NOMO-1 treated with dmso at 0.1 percent for 144 hours (cell line): ENCODE measurements at regions not wholly inside any gene's neighbourhood (a gene's known extent, or its start where the extent isn't known, plus 50 kb on each side); places are given as distances from the start of the nearest gene placed in this dataset.
"Not testable (repeated sequence)": the region's sequence is repeated elsewhere in the genome, so short reads cannot be mapped to it uniquely, and the experiment has no call there.

Experiments used
- DNase-seq: peaks from one replicate; lab custom pipeline; 2025; ENCODE audit not compliant: unreplicated experiment; lab: John Stamatoyannopoulos, UW

DNA sequence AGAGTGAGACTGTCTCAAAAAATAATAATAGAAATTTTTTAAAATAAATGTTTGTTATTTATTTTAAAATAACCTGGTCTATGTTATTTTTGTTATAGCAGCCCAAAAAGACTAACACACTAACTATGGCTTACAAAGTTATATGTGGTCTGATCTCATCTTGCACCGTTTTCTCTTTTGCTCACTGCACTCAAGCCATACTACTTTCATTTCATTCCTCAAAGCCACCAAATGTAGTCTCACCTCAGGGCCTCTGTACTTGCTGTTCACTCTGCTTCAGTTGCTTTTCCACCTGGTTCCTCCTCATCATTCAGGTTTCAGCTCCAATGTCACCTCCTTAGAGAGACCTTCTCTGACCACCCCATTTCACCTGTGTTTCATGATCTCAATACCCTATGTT is 55.2 kb upstream of the MDM1 start:
- DNase-seq: no peak

DNA sequence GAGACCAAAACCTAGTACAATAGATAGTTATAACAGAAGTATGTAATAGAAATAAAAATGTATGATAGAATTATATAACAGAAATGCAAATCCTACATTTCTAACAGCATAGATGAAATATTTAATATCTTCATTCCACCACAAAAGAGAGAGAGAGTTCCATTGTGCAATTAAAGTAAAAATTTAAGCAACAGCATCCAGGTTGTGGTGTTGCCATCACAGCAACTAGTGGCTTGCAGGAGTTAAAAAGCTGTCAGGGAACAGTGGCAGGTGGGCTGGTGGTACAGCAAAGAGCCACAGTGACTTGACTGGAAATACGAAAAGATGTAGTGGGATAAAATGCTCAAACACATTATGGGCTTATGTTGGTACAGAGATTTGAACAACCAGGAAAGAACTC is 57.1 kb upstream of the MDM1 start:
- no peak for DNase-seq

DNA sequence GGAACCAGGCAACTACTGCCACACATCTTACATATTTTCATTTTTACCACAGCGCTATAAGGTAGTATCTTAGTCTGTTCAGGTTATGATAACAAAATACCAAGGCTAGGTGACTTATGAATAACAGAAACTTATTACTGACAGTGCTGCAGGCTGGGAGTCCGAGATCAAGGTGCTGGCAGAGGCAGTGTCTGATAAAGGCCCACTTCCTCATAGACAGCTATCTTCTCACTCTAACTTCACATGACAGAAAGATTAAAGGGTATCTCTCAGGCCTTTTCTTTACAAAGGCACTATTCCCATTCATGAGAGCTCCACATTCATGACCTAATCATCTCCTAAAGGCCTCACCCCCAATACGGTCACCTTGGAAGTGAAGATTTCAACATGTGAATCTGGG is 59.8 kb upstream of the MDM1 start:
- no peak for DNase-seq

DNA sequence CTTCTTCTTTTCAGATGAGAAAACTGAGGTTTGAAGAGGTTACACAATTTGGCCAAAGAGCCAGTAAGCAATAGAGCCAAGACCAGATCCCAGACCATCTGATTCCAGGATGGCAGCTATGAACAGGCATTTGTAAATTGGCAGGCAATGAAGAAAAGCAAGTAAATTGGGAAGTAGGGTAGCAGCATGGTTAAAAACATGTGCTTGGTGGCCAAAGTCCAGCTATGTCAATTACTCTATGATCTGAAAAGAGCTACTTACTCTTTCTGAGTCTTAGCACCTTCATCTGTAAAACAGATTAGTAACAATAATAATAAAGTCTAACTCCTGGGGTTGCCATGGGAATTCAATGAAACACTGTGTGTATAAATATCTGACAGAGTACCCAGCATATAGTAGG is 60.2 kb upstream of the MDM1 start:
- no peak for DNase-seq

DNA sequence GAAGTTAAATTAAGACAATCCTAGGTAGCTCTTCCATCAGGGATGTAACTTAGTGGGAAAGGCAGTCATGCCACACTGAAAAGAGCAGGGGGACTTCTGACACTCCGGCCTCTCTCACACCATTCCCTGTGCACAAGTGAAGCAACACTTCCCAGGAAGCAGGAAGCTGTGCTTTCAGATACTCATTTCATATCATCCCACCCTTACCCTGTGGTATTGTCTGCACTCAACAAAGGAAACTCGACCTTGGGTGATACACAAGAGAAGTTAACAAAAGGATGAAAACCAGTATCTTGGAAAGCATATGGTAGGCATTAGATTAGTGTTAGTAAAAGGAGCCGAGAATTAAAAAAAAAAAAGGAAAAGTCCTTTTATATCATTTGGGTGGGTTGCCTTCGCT is 61.3 kb upstream of the MDM1 start:
- no peak for DNase-seq

DNA sequence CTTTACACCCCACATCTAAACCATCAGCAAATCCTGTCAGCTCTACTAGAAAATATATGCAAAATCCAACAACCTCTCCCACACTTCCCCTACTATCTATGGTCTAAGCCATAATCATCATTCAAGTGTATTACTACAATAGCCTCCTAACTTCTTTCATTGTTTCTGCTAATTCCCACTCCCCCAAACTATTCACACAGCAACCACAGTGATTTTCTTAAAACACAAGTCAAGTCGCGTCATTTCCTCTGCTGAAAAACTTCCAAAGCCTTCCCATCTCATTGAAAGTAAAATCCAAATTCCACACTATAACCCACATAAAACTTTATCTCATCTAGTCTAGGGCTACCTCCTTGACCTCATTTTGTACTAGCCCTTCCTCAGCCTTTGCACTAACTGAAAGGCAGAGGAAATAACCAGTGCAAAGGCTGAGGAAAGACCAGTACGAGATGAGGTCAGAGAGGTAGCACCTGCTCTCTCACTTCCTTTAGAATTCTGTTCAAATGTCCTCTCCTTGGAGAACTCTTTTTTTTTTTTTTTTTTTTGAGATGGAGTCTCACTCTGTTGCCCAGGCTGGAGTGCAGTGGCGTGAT is 65.5 kb upstream of the MDM1 start:
- DNase-seq: no peak

DNA sequence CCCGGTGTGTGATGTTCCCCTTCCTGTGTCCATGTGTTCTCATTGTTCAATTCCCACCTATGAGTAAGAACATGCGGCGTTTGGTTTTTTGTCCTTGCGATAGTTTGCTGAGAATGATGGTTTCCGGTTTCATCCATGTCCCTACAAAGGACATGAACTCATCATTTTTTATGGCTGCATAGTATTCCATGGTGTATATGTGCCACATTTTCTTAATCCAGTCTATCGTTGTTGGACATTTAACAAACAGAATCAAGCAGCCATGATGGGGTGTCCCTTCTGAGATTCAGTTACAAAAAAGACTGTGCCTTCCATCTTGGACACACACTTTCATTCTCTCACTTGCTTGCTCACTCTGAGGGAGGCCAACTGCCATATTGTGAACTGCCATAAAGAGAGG is 66.5 kb upstream of the MDM1 start:
- not testable (repeated sequence) for DNase-seq

DNA sequence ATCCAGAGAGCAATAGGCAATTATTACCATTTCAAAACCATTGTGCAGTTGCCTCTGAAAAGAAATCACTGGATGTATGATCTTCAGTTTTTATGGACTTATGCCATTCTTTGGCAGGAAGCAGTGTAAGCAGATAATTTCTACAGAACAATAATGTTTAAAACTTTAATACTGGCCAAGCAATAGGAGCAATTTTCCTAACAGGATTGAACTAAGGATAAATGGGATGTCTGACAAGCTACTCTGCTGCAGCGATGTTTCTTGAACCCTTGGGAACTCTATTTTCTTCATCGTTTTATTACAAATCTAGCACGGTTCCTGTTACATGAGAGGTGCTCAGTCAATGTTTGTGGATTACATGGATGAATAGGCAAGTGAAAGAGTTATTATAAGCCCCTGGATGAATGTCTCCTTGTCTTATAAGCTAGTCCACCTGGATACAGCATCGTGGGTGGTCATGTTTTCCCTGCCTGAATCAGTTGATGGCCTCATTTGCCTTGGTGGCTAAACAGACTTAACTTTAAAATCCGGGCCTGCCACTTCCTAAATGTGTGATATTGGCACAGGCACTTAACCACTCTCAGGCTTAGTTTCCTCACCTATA is 68.2 kb upstream of the MDM1 start:
- DNase-seq: no peak

DNA sequence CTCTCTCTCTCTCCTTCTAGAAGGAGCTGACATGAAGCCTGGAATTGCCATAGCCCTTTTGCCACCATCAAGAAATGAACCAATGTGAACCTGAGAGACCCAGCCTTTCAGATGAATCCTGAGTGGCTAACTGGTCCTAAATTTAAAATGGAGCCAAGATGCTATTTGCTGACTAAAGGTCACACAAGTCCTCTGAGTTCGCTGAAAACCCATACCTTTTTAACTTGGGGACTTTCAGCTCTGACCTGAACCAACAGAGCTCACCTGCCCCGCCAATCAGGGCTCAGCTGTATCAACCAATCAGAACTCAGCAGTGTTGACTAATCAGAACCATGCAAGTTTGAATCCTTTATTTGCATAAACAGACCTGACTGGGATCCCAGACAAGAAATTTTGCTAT is 70.3 kb upstream of the MDM1 start:
- DNase-seq: no peak

DNA sequence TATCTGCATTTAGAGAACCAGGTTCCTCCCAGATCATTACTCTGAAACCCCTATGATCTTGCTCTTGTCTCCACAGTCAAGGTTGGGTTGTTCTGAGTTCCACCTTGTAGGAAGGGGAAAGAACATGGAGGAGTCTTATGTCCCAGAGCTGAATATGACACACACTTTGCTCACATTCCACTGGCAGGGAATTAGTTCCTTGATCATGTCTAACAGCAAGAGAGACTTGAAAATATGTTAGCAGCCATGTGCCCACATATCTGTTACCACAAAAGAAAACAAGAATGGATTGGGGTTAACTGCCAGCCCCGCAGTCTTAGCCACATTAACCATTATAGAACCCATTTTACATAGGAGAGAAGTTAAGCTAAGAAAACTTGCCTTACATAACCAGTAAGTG is 71.1 kb upstream of the MDM1 start:
- no peak for DNase-seq

DNA sequence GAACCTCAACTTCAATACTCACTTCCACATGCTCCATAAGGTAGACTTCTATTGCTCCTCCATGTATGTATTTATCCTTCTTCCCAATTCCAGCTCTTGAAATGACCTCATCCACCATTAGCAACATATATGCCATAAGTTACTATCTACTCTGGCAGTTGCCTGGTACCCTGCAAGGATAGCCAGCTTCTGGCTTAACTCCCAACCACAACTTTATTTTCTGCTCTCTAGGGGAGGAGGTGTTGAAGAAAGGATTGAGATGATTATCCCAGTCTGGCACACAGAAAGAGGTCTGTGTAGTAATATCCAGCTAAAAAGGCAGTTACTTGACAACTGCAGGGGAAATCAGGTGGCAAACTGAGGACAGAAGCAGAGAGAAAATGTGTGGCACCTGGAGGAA is 71.5 kb upstream of the MDM1 start:
- DNase-seq: no peak

DNA sequence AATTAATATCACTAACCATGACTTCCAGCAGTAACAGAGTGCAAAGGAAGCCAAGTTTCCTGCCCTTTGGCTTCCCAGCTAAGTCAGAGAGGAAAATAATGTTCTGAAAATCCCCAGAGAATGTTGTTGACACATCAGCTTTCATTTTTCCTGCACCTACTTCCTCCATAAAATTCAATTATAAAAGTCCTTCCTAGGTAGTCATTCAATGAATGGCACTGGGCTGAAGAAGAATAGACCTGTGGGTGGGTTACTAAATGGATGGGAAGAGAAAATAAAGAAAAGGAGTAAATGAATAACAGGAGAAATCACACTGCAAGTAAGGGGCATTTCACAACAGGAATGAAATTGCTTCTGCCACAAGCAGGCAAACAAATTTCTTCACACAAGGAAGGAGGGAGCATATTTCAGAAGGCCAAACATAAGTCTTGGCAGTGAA is 73.2 kb upstream of the MDM1 start:
- DNase-seq: no peak

DNA sequence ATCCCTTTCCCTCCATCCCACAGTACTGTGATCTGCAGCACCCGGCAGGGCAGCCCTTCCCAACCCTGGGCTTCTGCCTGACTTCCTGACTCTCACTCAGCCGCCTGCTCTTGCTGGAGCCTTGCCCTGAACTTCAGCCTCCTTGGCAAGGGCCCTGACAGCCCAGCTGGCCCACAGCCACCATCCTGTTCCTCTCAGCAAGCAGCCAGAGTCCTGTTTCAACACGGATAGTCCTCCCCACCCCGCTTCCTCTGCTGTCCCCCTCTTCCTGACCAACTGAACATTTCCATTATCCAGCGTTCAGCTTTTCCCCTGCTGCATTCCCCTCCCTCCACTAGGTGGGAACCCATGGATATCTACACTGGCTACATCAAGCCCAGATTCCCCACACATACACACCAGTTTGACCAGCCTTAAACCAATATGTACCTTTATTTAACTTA is 74.0 kb upstream of the MDM1 start:
- no peak for DNase-seq

DNA sequence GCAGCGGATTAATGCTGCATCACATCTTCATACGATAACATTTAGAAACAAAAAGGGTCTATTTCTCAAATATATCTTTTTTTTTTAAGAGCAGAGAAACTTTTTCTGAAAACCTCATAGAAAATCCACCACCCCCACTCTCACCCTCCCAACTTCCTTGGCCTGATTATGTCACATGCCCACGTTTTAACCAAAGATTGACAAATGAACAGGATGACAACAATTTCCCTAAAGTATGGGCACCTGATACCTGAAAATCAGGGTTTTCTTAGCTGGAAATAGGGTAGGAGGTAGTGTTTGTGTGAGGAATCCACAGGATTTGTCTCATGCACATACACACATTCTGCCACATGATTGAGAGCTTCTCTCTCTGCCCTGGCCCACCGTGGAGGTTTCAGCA is 74.7 kb upstream of the MDM1 start:
- no peak for DNase-seq

DNA sequence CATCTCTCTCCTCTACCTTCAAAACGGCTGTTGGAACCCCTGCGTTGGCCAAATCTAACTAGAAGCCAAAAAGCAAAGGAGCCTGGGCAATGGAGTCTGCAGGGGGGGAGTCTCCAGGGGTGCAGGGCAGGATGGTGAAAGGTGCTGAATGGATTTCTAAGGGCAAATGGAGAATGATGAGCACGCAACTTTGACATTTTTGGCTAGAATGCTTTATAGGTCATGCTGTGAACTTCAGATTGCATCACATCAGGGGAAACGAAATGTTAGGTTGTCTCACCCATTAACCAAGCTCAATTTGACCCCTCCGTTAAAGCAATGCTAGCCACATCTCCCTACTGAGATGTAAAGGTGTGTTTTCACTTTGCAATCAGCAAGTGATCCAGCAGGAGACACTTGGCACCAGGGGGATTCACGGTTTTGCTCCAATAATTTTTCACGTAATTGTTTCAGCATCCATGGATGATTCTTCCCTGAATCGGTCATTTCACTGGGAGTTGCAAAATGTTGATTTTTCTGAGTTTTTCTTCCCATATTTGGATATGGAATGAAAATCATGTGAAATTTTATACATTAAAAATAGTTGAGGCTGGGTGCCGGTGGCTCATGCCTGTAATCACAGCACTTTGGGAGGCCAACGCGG is 78.0 kb upstream of the MDM1 start:
- no peak for DNase-seq

DNA sequence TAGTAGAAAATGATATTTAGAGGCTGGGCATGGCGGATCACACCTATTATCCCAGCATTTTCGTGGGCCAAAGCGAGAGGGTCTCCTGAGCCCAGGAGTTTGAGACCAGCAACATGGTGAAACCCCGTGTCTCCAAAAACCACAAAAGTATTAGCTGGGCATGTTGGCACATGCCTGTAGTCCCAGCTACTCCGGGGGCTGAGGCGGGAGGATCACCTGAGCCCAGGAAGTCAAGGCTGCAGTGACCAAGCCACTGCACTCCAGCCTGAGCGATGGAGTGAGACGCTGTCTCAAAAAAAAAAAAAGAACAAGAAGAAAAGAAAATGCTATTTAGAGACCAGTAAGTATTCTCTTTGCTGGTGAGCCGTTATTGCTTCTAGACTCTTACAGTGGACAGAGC is 79.2 kb upstream of the MDM1 start:
- DNase-seq: no peak

DNA sequence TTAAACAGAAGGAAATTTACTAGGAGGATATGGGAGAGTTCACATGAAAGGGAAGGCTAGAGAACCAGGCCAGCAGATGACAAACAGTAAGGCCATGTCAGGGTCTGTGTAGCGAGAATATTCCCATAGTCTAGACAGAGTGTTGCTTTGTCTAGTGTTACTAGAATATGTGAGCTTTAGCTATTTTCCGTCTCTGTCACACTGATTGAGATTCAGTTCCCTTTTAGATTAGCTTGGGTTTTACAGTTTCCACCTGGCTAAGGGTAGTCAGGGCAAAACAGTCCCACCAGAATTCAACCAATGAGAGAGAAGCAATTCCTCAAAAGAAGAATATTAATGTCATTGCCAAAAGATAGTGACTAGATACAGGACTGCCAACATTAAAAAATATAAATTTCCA is 82.8 kb upstream of the MDM1 start:
- no peak for DNase-seq

DNA sequence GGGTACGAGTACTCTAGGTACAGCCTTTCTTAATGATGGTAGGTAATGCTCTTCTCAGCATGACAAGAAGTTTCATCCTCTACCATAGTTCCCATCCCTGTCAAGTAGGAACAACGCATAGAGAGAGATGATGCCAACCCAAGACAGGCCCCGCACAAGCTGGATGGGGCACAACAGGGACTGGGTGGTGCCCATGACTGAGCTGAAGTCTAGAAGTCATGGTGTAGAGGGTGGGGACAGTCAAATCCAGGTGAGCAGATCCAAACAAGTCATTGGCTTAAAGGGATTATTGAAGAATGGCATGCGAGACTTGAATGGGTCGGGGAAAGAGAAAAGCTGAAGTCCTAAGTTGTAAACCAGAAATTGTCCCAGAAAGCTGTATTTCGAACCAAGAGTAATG is 84.2 kb upstream of the MDM1 start:
- DNase-seq: no peak

DNA sequence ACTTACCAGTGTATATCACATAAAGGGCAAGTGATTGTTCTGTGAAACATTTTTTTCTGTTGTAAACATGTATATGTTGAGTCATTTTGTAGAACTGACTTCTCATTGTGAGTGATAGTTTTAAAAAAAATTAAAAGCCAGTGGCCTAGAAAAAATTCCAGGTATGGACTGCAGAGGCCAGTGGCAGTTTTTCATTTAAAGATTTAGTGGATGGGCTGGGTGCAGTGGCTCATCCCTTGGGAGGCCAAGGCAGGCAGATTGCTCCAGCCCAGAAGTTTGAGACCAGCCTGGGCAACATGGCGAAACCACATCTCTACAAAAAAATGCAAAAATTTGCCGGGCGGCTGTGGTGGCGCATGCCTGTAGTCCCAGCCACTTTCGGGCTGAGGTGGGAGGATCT is 84.7 kb upstream of the MDM1 start:
- DNase-seq: no peak

DNA sequence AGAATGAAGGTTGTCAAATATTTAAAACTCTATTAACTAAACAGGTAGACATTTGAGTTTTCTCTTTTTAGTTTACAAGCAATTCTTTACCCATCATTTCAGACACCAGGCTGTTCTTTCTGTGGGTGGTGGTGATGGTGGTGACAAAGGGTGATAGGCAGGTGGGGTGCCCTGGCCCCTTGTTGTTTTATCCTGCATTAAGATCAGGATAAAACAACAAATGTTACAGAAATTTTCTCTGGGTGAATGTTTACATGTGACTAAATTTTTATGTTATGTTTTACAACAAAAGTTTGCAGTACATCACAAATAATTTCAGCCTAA is 85.9 kb upstream of the MDM1 start:
- DNase-seq: no peak

DNA sequence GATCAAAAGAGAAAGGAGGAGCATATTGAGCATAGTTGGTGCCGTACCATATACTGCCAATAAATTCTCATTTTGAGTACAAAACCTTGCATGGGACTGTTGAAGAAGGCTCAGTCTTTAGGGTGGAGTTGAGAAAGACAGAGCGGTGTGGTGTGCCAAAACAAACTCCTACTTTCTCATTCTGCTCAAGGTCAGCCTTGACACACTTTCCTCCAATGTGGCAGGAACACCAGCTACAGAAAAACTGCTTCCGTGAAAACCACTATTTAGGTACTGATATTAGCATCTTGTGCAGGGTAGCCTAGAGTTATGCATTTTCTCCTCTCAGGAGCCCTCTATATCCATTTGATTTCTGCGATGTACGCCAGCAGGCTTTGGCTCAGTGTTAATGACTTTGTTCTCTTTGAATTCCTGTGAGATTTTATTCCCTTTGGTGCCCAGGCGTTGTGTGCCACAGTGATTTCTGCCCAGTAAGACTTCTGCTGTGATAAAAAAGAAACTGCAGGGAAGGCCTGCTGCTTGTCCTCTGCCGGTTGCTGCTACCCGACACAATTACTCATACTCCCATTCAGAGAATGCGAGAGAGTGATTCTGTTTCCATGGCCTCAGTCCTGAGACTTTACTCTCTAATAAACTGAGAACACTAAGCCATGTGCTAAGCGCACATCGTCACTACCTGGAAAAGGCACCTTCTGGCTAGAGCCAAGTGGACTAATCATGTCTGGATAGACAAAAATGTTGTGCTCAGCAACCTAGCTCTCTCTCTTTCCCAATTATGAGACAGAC is 88.3 kb upstream of the MDM1 start:
- no peak for DNase-seq

DNA sequence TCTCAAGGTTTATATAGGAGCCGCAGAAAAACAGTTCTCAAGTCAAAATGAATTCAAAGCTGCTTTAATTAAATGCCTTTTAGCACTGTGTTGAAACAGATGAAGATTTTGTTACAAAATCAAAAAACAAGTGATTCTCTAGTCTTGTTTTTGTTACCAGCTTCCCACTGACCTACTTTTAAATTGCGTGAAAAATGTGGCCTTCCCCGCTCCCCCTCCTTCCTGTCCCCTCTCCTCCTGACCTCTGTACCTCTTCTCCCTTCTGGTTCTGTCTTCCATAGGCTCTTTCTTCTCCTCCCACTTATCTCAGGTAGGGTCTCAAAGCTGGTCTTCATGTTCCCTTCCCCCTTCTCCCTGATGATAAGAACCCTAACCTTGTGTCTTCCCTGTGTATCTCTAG is 90.0 kb upstream of the MDM1 start:
- no peak for DNase-seq
